Right hindlimb (tissue), 1 donor: ENCODE measurements at regions not wholly inside any gene's neighbourhood (a gene's known extent, or its start where the extent isn't known, plus 50 kb on each side); places are given as distances from the start of the nearest gene placed in this dataset.

Experiments
- DNase-seq: peaks from one replicate; pipeline ENCODE4 v3.0.0-alpha.2; 2018

- no peak for DNase-seq
These were observed 56.5 kb downstream of the CT47B1 start for GRCh38 chrX:120819126-120819525.

GRCh38 chrX:120813982-120814381 lies 61.7 kb downstream of the CT47B1 start:
- no peak for DNase-seq

- no peak for DNase-seq
These were observed 74.2 kb downstream of the CT47B1 start for GRCh38 chrX:120801426-120801825.

GRCh38 chrX:120797188-120797851 lies 78.3 kb downstream of the CT47B1 start:
- peak; percentile 34 for DNase-seq

GRCh38 chrX:120795301-120795700 lies 80.4 kb downstream of the CT47B1 start:
- no peak for DNase-seq

- no peak for DNase-seq
These were observed 81.1 kb downstream of the CT47B1 start for GRCh38 chrX:120794525-120794975.

GRCh38 chrX:120793098-120793497 lies 82.6 kb downstream of the CT47B1 start:
- DNase-seq, result no peak

- no peak for DNase-seq
These were observed 84.5 kb downstream of the CT47B1 start for GRCh38 chrX:120791013-120791643.

GRCh38 chrX:120790552-120790951 lies 85.1 kb downstream of the CT47B1 start:
- DNase-seq, result no peak

- DNase-seq, result no peak
These were observed 85.5 kb downstream of the CT47B1 start for GRCh38 chrX:120790118-120790517.

GRCh38 chrX:120781403-120781802 lies 94.3 kb downstream of the CT47B1 start:
- DNase-seq, result no peak

- no peak for DNase-seq
These were observed 99.7 kb downstream of the CT47B1 start for GRCh38 chrX:120775959-120776358.

- DNase-seq, result no peak
These were observed 101.1 kb downstream of the CT47B1 start for GRCh38 chrX:120774606-120775005.

- DNase-seq, result no peak
These were observed 101.9 kb downstream of the CT47B1 start for GRCh38 chrX:120773801-120774200.

- DNase-seq, result no peak
These were observed 105.9 kb downstream of the CT47B1 start for GRCh38 chrX:120769576-120770341.

GRCh38 chrX:120768681-120769080 lies 107.0 kb downstream of the CT47B1 start:
- no peak for DNase-seq

- no peak for DNase-seq
These were observed 107.4 kb downstream of the CT47B1 start for GRCh38 chrX:120768254-120768653.

- DNase-seq, result no peak
These were observed 112.4 kb downstream of the CT47B1 start for GRCh38 chrX:120763269-120763668.

- peak; percentile 45 for DNase-seq
These were observed 113.9 kb downstream of the CT47B1 start for GRCh38 chrX:120761810-120762209.

- DNase-seq, result no peak
These were observed 116.0 kb downstream of the CT47B1 start for GRCh38 chrX:120759685-120760084.

- DNase-seq, result no peak
These were observed 120.4 kb downstream of the CT47B1 start for GRCh38 chrX:120755066-120755846.

GRCh38 chrX:120753413-120754251 lies 122.0 kb downstream of the CT47B1 start:
- DNase-seq, result no peak
